HL-60 (cell line): ENCODE measurements at regions not wholly inside any gene's neighbourhood (a gene's known extent, or its start where the extent isn't known, plus 50 kb on each side); places are given as distances from the start of the nearest gene placed in this dataset.

Experiments used
- DNase-seq, 2 experiments: peaks; one replicate each; pipeline ENCODE4 v3.0.0-alpha.2; 2010 to 2020; ENCODE audit warnings: low read depth in 1 of 2, low spot score in 1 of 2
- H3K27ac ChIP-seq: fragments of 250-450 bp; sonication (Bioruptor Pico); replicated peaks from 2 replicates; pipeline ENCODE4 v1.5.1; 2020; ENCODE audit warnings: mild to moderate bottlenecking, moderate library complexity
- H3K27me3 ChIP-seq: fragments of 250-450 bp; sonication (Bioruptor Pico); 2 replicates; pipeline ENCODE4 v1.5.1; 2021; ENCODE audit warnings: mild to moderate bottlenecking, moderate library complexity; ENCODE audit not compliant: insufficient read depth, poor library complexity, severe bottlenecking
- H3K4me3 ChIP-seq: replicated peaks from 2 replicates; pipeline ENCODE4 v1.5.1; 2011; ENCODE audit warnings: mild to moderate bottlenecking, control low read depth, low read length; ENCODE audit not compliant: insufficient read depth
- GABPA ChIP-seq: IDR thresholded peaks from 2 replicates; pipeline ENCODE4 v1.6.1; 2012; ENCODE audit warnings: low read depth
- POLR2AphosphoS5 ChIP-seq: IDR thresholded peaks from 2 replicates; pipeline ENCODE4 v1.6.1; 2012; ENCODE audit warnings: low read depth
- REST ChIP-seq: IDR thresholded peaks from 2 replicates; pipeline ENCODE4 v1.6.1; 2012; ENCODE audit warnings: low read depth; ENCODE audit not compliant: insufficient replicate concordance
- SPI1 ChIP-seq: IDR thresholded peaks from 2 replicates; pipeline ENCODE4 v1.6.1; 2012; ENCODE audit warnings: low read depth, mild to moderate bottlenecking, borderline replicate concordance
- TF ChIP-seq, protein P1 (sequence below): IDR thresholded peaks from one replicate; pipeline ENCODE4 v1.5.1; 2011; ENCODE audit warnings: low read length, control low read depth, inconsistent platforms; ENCODE audit not compliant: insufficient read depth

DNA sequence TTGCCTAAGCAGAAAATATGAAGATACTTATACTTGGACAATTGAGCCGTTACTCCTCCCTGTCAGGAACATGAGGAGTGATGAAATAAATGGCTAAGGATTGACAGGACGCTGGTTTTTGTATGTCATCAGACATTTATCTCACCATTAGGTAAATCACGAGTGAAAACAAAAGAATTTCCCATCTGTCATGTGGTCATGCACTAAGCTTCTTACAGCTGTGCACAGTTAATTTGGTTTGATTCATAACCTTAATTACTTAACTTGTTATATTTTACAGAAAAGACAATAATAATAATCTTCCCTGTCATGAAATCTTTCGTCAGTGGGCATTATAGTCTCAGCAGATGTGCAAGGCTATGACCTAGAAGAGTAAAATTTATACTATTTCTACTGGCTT, 266.5 kb downstream of the HGF start:
- TF ChIP-seq GABPA, result no peak
- TF ChIP-seq, protein P1, sequence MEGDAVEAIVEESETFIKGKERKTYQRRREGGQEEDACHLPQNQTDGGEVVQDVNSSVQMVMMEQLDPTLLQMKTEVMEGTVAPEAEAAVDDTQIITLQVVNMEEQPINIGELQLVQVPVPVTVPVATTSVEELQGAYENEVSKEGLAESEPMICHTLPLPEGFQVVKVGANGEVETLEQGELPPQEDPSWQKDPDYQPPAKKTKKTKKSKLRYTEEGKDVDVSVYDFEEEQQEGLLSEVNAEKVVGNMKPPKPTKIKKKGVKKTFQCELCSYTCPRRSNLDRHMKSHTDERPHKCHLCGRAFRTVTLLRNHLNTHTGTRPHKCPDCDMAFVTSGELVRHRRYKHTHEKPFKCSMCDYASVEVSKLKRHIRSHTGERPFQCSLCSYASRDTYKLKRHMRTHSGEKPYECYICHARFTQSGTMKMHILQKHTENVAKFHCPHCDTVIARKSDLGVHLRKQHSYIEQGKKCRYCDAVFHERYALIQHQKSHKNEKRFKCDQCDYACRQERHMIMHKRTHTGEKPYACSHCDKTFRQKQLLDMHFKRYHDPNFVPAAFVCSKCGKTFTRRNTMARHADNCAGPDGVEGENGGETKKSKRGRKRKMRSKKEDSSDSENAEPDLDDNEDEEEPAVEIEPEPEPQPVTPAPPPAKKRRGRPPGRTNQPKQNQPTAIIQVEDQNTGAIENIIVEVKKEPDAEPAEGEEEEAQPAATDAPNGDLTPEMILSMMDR, result no peak
- H3K27ac ChIP-seq, result no peak overlapping the region
- DNase-seq, result no peak
- H3K4me3 ChIP-seq, result no peak overlapping the region
- H3K27me3 ChIP-seq, result no peaks in the 10 kb centered on the region

DNA sequence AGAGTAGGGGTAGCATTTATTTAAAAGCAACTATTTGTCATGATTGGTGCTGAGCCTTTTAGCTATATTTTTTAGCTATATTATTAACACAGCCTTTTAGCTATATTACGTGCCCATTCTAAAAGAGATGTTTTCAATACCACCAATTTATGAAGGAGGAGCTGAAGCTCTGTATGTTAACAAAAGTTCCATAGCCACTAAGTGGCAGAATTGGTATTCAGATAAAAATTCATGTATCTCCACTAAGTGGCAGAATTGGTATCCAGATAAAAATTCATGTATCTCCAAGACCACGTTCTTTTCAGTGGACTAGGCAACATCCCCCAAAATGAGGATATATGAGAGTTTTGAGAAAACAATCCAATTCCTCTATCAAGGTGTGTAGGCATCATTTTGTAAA, 268.6 kb downstream of the HGF start:
- no peak for DNase-seq
- no peaks in the 10 kb centered on the region for H3K27me3 ChIP-seq
- no peak overlapping the region for H3K27ac ChIP-seq
- H3K4me3 ChIP-seq, result no peak overlapping the region
- TF ChIP-seq SPI1 (no peak), GABPA (no peak), POLR2AphosphoS5 (no peak), REST (no peak)
- TF ChIP-seq, protein P1, result no peak

DNA sequence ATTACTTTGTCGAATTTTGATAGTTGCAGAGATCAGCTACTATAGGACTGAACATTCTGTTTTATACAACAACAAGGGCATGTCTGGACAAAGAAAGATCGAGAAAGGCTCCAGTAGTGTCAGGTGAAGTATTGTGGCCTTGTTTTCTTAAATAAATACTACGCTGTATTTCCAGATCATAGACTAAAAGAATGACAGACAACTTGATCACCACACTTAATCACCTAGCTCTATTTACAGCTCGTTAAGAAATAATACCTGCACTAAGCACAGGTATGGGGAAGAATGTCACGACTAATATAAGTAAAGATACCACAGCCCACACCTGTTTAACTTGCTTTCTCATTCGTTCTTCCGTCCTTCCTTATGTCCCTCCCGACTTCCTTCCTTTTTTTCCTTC, 269.2 kb downstream of the HGF start:
- Histone ChIP-seq H3K4me3 (no peak overlapping the region), H3K27me3 (no peaks in the 10 kb centered on the region), H3K27ac (no peak overlapping the region)
- no peak for DNase-seq
- TF ChIP-seq REST, result no peak
- no peak for TF ChIP-seq POLR2AphosphoS5
- TF ChIP-seq, protein P1, result no peak
- TF ChIP-seq SPI1, result no peak; the same call in 1 of the 2 replicates
- no peak for TF ChIP-seq GABPA

DNA sequence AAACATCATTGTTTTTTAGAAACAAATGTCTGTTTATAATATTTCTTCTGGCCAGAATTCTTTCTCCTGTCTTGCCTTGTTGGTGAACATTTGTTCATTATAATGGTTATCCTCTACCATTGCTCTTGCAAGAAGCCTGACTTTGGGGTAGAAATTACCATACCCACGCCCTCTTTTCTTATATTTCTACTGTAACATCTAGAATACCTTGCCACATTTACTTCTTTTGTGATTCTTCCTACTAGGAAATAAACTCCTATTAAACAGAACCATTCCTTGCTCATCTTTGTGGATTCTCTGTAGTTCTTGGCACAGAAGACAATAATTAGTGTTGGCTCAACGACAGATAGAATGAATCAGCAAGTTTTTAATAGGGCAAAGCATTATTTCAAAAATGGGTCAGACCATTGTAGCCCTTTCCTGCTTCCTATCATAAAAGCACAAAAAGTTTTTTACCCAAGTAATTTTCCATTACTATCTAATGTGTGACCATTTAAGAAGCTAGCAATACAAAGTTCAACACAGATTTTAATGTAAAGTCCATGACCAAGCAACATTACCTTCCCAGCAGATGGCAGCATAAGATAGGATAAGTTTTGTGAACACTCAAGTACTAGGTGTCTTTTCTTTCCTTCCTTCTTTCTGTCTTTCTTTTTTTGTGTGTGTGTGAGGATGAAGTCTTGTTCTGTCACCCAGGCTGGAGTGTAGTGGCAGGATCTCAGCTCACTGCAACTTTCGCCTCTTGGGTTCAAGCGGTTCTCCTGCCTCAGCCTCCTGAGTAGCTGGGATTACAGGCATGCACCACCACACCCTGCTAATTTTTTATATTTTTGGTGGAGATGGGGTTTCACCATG, 270.4 kb downstream of the HGF start:
- no peaks in the 10 kb centered on the region for H3K27me3 ChIP-seq
- H3K4me3 ChIP-seq, result no peak overlapping the region
- no peak overlapping the region for H3K27ac ChIP-seq
- no peak for TF ChIP-seq REST
- TF ChIP-seq, protein P1, result peak; percentile 39
- DNase-seq, result peak in 1 of 2 experiments; percentile 51
